CD14-positive monocyte (primary cell): ENCODE measurements at regions not wholly inside any gene's neighbourhood (a gene's known extent, or its start where the extent isn't known, plus 50 kb on each side); places are given as distances from the start of the nearest gene placed in this dataset.
A peak's percentile ranks its signal among the peaks of the same experiment; 100 is the strongest.

Source experiments
- DNase-seq, 3 donors: peaks; one replicate each; pipeline ENCODE4 v3.0.0-alpha.2; 2011 to 2022
- H2AFZ ChIP-seq: 2 replicates; pipeline ENCODE4 v1.6.0; 2012; ENCODE audit warnings: mild to moderate bottlenecking, low read depth, low read length, inconsistent platforms; ENCODE audit not compliant: insufficient read depth, poor library complexity, severe bottlenecking
- H3K27ac ChIP-seq, 2 donors: 1 replicate in 1 of 2; 2 replicates in 1 of 2; pipeline ENCODE4 v1.5.1; 2012 to 2013; ENCODE audit warnings: low read length in 2 of 2, control low read depth in 1 of 2, inconsistent platforms in 1 of 2, low read depth in 1 of 2, mild to moderate bottlenecking in 1 of 2
- H3K27me3 ChIP-seq, 2 donors: one replicate each; pipeline versions ENCODE4 v1.6.0 to v1.6.1; 2011 to 2013; ENCODE audit warnings: low read length in 2 of 2; ENCODE audit not compliant: control insufficient read depth in 2 of 2, insufficient read depth in 2 of 2
- H3K36me3 ChIP-seq, 2 donors: replicated peaks in 1 of 2; 1 replicate in 1 of 2; 2 replicates in 1 of 2; pipeline versions ENCODE4 v1.5.1 to v1.6.1; 2012 to 2013; ENCODE audit warnings: low read length in 2 of 2, control low read depth in 1 of 2, inconsistent platforms in 1 of 2, mild to moderate bottlenecking in 1 of 2; ENCODE audit not compliant: insufficient read depth in 2 of 2, control insufficient read depth in 1 of 2
- H3K4me1 ChIP-seq, 2 donors: 1 replicate in 1 of 2; 2 replicates in 1 of 2; pipeline versions ENCODE4 v1.5.1 to v1.6.1; 2012 to 2013; ENCODE audit warnings: low read length in 2 of 2, control low read depth in 1 of 2, inconsistent platforms in 1 of 2, mild to moderate bottlenecking in 1 of 2, moderate library complexity in 1 of 2; ENCODE audit not compliant: insufficient read depth in 2 of 2, control insufficient read depth in 1 of 2
- H3K4me2 ChIP-seq: replicated peaks from 2 replicates; pipeline ENCODE3; 2012; ENCODE audit warnings: low read length, moderate library complexity, mild to moderate bottlenecking; ENCODE audit not compliant: poor library complexity, severe bottlenecking; ENCODE audit errors: extremely low read depth
- H3K4me3 ChIP-seq, 3 experiments: fragments of 200-600 bp in 1 of 3; sonication (generic) in 1 of 3; replicated peaks in 1 of 3; 1 replicate in 2 of 3; 2 replicates in 1 of 3; pipeline ENCODE4 v1.5.1; 2011 to 2013; ENCODE audit warnings: low read length in 3 of 3, mild to moderate bottlenecking in 3 of 3, control low read depth in 2 of 3, low read depth in 2 of 3, inconsistent platforms in 1 of 3, moderate library complexity in 1 of 3
- H3K79me2 ChIP-seq: 2 replicates; pipeline ENCODE4 v1.6.0; 2012; ENCODE audit warnings: mild to moderate bottlenecking, control low read depth, inconsistent platforms, low read length, moderate library complexity; ENCODE audit not compliant: insufficient read depth
- H3K9ac ChIP-seq: 2 replicates; pipeline ENCODE4 v1.6.0; 2017; ENCODE audit warnings: low read length, mild to moderate bottlenecking; ENCODE audit not compliant: insufficient read depth, poor library complexity, severe bottlenecking
- H3K9me3 ChIP-seq, 2 donors: replicated peaks in 1 of 2; 1 replicate in 1 of 2; 2 replicates in 1 of 2; pipeline versions ENCODE4 v1.5.1 to v1.6.1; 2012 to 2013; ENCODE audit warnings: low read length in 2 of 2, control low read depth in 1 of 2; ENCODE audit not compliant: control insufficient read depth in 1 of 2, insufficient read depth in 1 of 2
- H4K20me1 ChIP-seq: 2 replicates; pipeline ENCODE4 v1.6.0; 2012; ENCODE audit warnings: mild to moderate bottlenecking, low read length, control low read depth, moderate library complexity; ENCODE audit not compliant: insufficient read depth
- H3K27ac Mint-ChIP-seq, 7 donors: one replicate each; pipeline ENCODE4 v1.8.0; 2020; ENCODE audit warnings: mild to moderate bottlenecking in 7 of 7, mixed read lengths in 7 of 7, moderate library complexity in 6 of 7, inconsistent platforms in 2 of 7
- H3K27me3 Mint-ChIP-seq, 3 donors: one replicate each; pipeline ENCODE4 v1.8.0; 2021 to 2022; ENCODE audit warnings: low read depth in 3 of 3, mild to moderate bottlenecking in 3 of 3, mixed read lengths in 3 of 3, moderate library complexity in 3 of 3, inconsistent platforms in 1 of 3
- H3K36me3 Mint-ChIP-seq, 2 donors: one replicate each; pipeline ENCODE4 v1.8.0; 2020; ENCODE audit warnings: mixed read lengths in 2 of 2, inconsistent platforms in 1 of 2, mild to moderate bottlenecking in 1 of 2
- H3K4me1 Mint-ChIP-seq: one replicate; pipeline ENCODE4 v1.8.0; 2020; ENCODE audit warnings: mild to moderate bottlenecking, mixed read lengths
- H3K4me3 Mint-ChIP-seq, 2 donors: one replicate each; pipeline ENCODE4 v1.8.0; 2020; ENCODE audit warnings: mild to moderate bottlenecking in 2 of 2, mixed read lengths in 2 of 2, moderate library complexity in 1 of 2
- H3K9me3 Mint-ChIP-seq, 7 donors: one replicate each; pipeline ENCODE4 v1.8.0; 2020 to 2022; ENCODE audit warnings: mixed read lengths in 7 of 7, mild to moderate bottlenecking in 6 of 7, moderate library complexity in 6 of 7, inconsistent platforms in 2 of 7
- CTCF ChIP-seq: fragments of 200-600 bp; IDR thresholded peaks from one replicate; pipeline ENCODE4 v1.8.0; 2022; ENCODE audit warnings: antibody characterized with exemption, mild to moderate bottlenecking
- WGBS: methylation state at CpG from one replicate; pipeline ENCODE4 v1.1.5; 2013; ENCODE audit warnings: missing lambda C conversion rate; ENCODE audit not compliant: insufficient coverage; 5-methylcytosine and 5-hydroxymethylcytosine counted together
- intact Hi-C, 2 donors: fragments of 100-400 bp; cut with micrococcal nuclease; formaldehyde crosslinking; loops; one replicate each; pipeline versions ENCODE4 v1.15.0 to v1.15.1; 2023

DNA sequence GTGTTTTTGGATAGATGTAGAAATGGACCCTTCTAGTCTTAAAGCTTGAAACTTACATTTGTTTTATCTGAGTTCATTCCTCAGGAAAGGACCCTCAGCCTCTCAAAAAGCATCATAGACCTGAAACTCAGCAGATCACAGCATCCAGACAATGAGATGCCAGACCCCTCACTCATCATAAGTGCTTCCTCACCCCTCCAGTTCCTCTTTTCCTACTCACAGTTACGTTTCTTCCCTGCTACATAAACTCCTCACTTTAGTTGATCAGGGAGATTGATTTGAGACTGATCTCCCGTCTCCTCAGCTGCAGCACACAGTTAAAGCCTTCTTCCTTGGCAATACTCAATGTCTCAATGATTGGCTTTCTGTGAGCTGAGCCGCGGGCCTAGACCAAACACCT, 282.0 kb downstream of the FAM72C start:
- H3K27ac ChIP-seq = no peak overlapping the region
- H3K4me2 ChIP-seq = no peak overlapping the region
- intact Hi-C loops = no loop called here
- H3K9ac ChIP-seq = no peak overlapping the region
- no peak overlapping the region for H3K27ac Mint-ChIP-seq
- no peaks in the 10 kb centered on the region for H3K36me3 ChIP-seq
- no peaks in the 10 kb centered on the region for H3K4me1 Mint-ChIP-seq
- H3K36me3 Mint-ChIP-seq = peaks cover 2 to 9% of the 10 kb centered on the region in 2 donors
- peaks cover 0 to 15% of the 10 kb centered on the region in 2 donors for H3K9me3 ChIP-seq
- 100% methylated on average over 1 of the region's 4 CpGs for WGBS
- peaks cover 62 to 69% (median 68%) of the 10 kb centered on the region in 3 donors for H3K27me3 Mint-ChIP-seq
- H2AFZ ChIP-seq = no peak overlapping the region
- peaks cover 3 to 35% (median 18%) of the 10 kb centered on the region in 7 donors for H3K9me3 Mint-ChIP-seq
- no peak for TF ChIP-seq CTCF
- no peaks in the 10 kb centered on the region for H3K4me1 ChIP-seq
- no peaks in the 10 kb centered on the region for H3K79me2 ChIP-seq
- H3K4me3 ChIP-seq = no peak overlapping the region
- no peaks in the 10 kb centered on the region for H4K20me1 ChIP-seq
- peaks cover 55 to 62% of the 10 kb centered on the region in 2 donors for H3K27me3 ChIP-seq
- H3K4me3 Mint-ChIP-seq = peak overlapping the region in 1 of 2 donors; percentile 37
- no peak for DNase-seq

GRCh38 chr1:143680304-143680703, 291.5 kb downstream of the FAM72C start:
- H4K20me1 ChIP-seq = no peaks in the 10 kb centered on the region
- no peak overlapping the region for H3K4me3 ChIP-seq
- no peak overlapping the region for H3K4me2 ChIP-seq
- TF ChIP-seq CTCF = no peak
- no peak overlapping the region for H3K27ac ChIP-seq
- WGBS = 93% methylated on average over 13 of the region's 14 CpGs
- no peak overlapping the region for H3K4me3 Mint-ChIP-seq
- peaks cover 12 to 16% of the 10 kb centered on the region in 2 donors for H3K27me3 ChIP-seq
- H2AFZ ChIP-seq = no peak overlapping the region
- H3K79me2 ChIP-seq = no peaks in the 10 kb centered on the region
- intact Hi-C loops = no loop called here
- H3K27me3 Mint-ChIP-seq = peaks cover 24 to 45% (median 33%) of the 10 kb centered on the region in 3 donors
- no peaks in the 10 kb centered on the region for H3K36me3 Mint-ChIP-seq
- H3K4me1 ChIP-seq = no peaks in the 10 kb centered on the region
- H3K9ac ChIP-seq = no peak overlapping the region
- H3K9me3 ChIP-seq = peaks cover 5% of the 10 kb centered on the region in 2 donors
- DNase-seq = no peak
- H3K9me3 Mint-ChIP-seq = peaks cover under 1 to 27% (median 14%) of the 10 kb centered on the region in 7 donors
- no peaks in the 10 kb centered on the region for H3K36me3 ChIP-seq
- H3K4me1 Mint-ChIP-seq = peaks cover under 1% of the 10 kb centered on the region
- H3K27ac Mint-ChIP-seq = no peak overlapping the region
